ENCODE measurements at regions not wholly inside any gene's neighbourhood (a gene's known extent, or its start where the extent isn't known, plus 50 kb on each side); places are given as distances from the start of the nearest gene placed in this dataset.

DNA sequence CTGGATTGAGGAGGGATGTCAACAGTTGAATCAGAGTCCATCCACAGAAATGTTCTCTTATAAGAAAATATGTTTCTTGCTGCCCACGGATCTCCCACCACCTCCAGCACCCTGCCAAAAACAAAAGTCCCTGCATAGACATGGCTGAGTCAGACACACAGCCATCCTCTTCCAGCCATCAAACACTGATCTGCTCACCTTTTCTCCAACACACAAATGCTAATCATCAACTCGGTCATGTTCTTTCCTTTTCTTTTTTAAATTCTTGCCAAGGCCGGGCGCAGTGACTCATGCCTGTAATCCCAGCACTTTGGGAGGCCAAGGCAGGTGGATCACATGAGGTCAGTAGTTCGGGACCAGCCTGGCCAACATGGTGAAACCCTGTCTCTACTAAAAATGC lies 110.7 kb upstream of the IL12A start:
- TF ChIP-seq, protein P1, sequence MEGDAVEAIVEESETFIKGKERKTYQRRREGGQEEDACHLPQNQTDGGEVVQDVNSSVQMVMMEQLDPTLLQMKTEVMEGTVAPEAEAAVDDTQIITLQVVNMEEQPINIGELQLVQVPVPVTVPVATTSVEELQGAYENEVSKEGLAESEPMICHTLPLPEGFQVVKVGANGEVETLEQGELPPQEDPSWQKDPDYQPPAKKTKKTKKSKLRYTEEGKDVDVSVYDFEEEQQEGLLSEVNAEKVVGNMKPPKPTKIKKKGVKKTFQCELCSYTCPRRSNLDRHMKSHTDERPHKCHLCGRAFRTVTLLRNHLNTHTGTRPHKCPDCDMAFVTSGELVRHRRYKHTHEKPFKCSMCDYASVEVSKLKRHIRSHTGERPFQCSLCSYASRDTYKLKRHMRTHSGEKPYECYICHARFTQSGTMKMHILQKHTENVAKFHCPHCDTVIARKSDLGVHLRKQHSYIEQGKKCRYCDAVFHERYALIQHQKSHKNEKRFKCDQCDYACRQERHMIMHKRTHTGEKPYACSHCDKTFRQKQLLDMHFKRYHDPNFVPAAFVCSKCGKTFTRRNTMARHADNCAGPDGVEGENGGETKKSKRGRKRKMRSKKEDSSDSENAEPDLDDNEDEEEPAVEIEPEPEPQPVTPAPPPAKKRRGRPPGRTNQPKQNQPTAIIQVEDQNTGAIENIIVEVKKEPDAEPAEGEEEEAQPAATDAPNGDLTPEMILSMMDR (IDR thresholded peaks at IDR 0.05 in 8 of 11, conservative IDR thresholded peaks at IDR 0.05 in 3 of 11), result no peak
- no peak for TF ChIP-seq POLR2AphosphoS5 (IDR thresholded peaks at IDR 0.05)

Measured in spleen (tissue), 7 donors.